ENCODE measurements at regions not wholly inside any gene's neighbourhood (a gene's known extent, or its start where the extent isn't known, plus 50 kb on each side); places are given as distances from the start of the nearest gene placed in this dataset.

- no peak overlapping the region for H3K4me3 ChIP-seq
- no peaks in the 10 kb centered on the region for H3K27me3 ChIP-seq (replicated peaks; ENCODE audit: insufficient read depth)
- TF ChIP-seq POLR2A (IDR thresholded peaks at IDR 0.05) (no peak), POLR2AphosphoS5 (IDR thresholded peaks at IDR 0.05) (no peak)
- TF ChIP-seq, protein P1, sequence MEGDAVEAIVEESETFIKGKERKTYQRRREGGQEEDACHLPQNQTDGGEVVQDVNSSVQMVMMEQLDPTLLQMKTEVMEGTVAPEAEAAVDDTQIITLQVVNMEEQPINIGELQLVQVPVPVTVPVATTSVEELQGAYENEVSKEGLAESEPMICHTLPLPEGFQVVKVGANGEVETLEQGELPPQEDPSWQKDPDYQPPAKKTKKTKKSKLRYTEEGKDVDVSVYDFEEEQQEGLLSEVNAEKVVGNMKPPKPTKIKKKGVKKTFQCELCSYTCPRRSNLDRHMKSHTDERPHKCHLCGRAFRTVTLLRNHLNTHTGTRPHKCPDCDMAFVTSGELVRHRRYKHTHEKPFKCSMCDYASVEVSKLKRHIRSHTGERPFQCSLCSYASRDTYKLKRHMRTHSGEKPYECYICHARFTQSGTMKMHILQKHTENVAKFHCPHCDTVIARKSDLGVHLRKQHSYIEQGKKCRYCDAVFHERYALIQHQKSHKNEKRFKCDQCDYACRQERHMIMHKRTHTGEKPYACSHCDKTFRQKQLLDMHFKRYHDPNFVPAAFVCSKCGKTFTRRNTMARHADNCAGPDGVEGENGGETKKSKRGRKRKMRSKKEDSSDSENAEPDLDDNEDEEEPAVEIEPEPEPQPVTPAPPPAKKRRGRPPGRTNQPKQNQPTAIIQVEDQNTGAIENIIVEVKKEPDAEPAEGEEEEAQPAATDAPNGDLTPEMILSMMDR (IDR thresholded peaks at IDR 0.05), result no peak
- no peak overlapping the region for H3K27ac ChIP-seq
- H3K9me3 ChIP-seq, result no peaks in the 10 kb centered on the region
- 47% methylated on average over 2 of the region's 2 CpGs for WGBS
- H3K4me1 ChIP-seq (replicated peaks), result no peaks in the 10 kb centered on the region
- intact Hi-C loops (cut with DNase I), result no loop called here
- H3K36me3 ChIP-seq, result no peaks in the 10 kb centered on the region
- DNase-seq (ENCODE audit: low spot score), result no peak
These were observed 90.6 kb upstream of the USP24 start for GRCh38 chr1:55305735-55306134.

DNA sequence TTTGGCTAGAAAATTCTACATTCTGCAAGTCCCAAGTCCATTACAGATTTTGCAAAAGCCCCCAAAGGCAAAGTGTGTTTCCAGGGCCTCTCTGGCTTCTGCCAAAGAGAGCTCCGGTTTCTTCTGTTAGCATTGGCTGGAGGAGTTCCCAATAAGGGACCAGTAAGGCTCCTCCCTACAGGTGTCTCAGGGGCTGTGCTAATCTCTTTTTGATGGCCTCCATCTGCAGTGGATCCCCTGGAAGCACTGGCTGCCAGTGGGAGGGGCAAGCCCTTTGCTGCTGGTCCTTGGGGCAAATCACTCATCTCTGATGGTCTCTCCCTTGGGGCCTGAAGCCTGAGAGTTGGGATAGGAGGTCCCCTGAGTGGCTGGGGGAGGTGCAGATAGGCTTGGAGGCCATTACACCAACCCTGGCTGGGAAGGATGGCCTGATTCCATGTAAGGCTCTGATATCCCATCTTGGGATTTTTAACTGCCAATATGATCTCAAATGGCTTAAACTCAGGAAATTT is 89.1 kb upstream of the USP24 start:
- DNase-seq (ENCODE audit: low spot score), result no peak
- Histone ChIP-seq H3K27ac (no peak overlapping the region), H3K9me3 (no peaks in the 10 kb centered on the region), H3K27me3 (replicated peaks; ENCODE audit: insufficient read depth) (no peaks in the 10 kb centered on the region), H3K4me3 (no peak overlapping the region), H3K4me1 (replicated peaks) (no peaks in the 10 kb centered on the region), H3K36me3 (no peaks in the 10 kb centered on the region)
- intact Hi-C loops (cut with DNase I), result no loop called here
- TF ChIP-seq, protein P1 (IDR thresholded peaks at IDR 0.05), result no peak
- TF ChIP-seq POLR2A (IDR thresholded peaks at IDR 0.05) (no peak), POLR2AphosphoS5 (IDR thresholded peaks at IDR 0.05) (no peak)
- WGBS, result 36% methylated on average over 1 of the region's 1 CpG

- Histone ChIP-seq H3K27me3 (replicated peaks; ENCODE audit: insufficient read depth) (no peaks in the 10 kb centered on the region), H3K36me3 (no peaks in the 10 kb centered on the region), H3K27ac (no peak overlapping the region), H3K4me1 (replicated peaks) (no peaks in the 10 kb centered on the region), H3K9me3 (no peaks in the 10 kb centered on the region), H3K4me3 (no peak overlapping the region)
- WGBS, result 100% methylated on average over 2 of the region's 2 CpGs
- DNase-seq (ENCODE audit: low spot score), result no peak
- TF ChIP-seq POLR2AphosphoS5 (IDR thresholded peaks at IDR 0.05) (no peak), POLR2A (IDR thresholded peaks at IDR 0.05) (no peak)
- TF ChIP-seq, protein P1 (IDR thresholded peaks at IDR 0.05), result no peak
- intact Hi-C loops (cut with DNase I), result no loop called here
These were observed 87.8 kb upstream of the USP24 start for GRCh38 chr1:55302972-55303371.

DNA sequence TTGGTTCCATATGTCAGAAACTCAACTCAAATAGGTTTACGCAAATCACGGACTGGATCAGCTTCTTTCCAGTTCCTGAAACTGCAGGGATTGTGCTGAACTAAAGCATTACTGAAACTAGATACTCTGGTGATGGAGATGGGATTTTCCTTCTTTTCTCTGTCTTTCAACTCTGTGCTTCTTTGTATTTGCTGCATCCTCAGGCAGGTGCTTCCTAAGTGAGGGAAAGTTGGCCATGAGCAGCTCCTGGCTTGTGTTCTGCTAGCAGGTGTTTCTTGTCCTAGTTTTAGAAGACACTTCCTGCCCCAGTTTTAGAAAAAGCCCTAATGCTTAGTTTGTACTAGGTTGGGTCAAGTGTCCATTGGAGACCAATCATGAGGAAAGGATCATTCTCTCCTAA is 86.7 kb upstream of the USP24 start:
- DNase-seq (ENCODE audit: low spot score), result no peak
- no peaks in the 10 kb centered on the region for H3K27me3 ChIP-seq (replicated peaks; ENCODE audit: insufficient read depth)
- TF ChIP-seq POLR2A (IDR thresholded peaks at IDR 0.05) (no peak), POLR2AphosphoS5 (IDR thresholded peaks at IDR 0.05) (no peak)
- TF ChIP-seq, protein P1 (IDR thresholded peaks at IDR 0.05), result no peak
- H3K4me3 ChIP-seq, result no peak overlapping the region
- no peaks in the 10 kb centered on the region for H3K36me3 ChIP-seq
- no peaks in the 10 kb centered on the region for H3K4me1 ChIP-seq (replicated peaks)
- intact Hi-C loops (cut with DNase I), result no loop called here
- H3K9me3 ChIP-seq, result no peaks in the 10 kb centered on the region
- no peak overlapping the region for H3K27ac ChIP-seq
- 88% methylated on average over 2 of the region's 2 CpGs for WGBS

DNA sequence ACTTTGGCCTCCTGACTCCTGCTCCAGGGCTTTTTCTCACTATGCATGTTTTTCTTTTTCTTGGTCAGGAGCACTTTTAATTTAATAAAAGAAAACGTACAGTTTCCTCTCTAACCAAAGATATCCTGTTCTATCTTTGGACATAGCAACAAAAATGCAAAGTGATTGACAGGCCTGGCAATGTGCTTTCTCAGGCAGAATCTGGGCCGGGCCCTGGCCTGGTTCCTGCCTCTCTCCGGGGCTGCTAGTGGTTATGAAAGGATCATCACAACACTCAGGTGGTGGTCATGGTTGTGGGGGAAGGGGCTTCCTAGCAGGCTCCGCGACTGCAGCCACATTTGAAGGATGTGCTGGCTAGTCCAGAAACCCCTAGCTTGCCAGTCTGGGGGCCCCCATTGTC is 85.8 kb upstream of the USP24 start:
- Histone ChIP-seq H3K4me3 (no peak overlapping the region), H3K9me3 (no peaks in the 10 kb centered on the region), H3K27ac (no peak overlapping the region), H3K27me3 (replicated peaks; ENCODE audit: insufficient read depth) (no peaks in the 10 kb centered on the region), H3K36me3 (no peaks in the 10 kb centered on the region), H3K4me1 (replicated peaks) (no peaks in the 10 kb centered on the region)
- TF ChIP-seq POLR2A (IDR thresholded peaks at IDR 0.05), result no peak
- TF ChIP-seq POLR2AphosphoS5 (IDR thresholded peaks at IDR 0.05), result no peak
- TF ChIP-seq, protein P1 (IDR thresholded peaks at IDR 0.05), result no peak
- no peak for DNase-seq (ENCODE audit: low spot score)
- intact Hi-C loops (cut with DNase I), result no loop called here
- 72% methylated on average over 5 of the region's 5 CpGs for WGBS

Measured in prostate gland (tissue), 2 donors.